Ovary (tissue), 3 donors: ENCODE measurements at regions not wholly inside any gene's neighbourhood (a gene's known extent, or its start where the extent isn't known, plus 50 kb on each side); places are given as distances from the start of the nearest gene placed in this dataset.

Experiments used
- POLR2A ChIP-seq: fragments of 450-650 bp; IDR thresholded peaks from one replicate; pipeline ENCODE4 v1.6.1; 2017; ENCODE audit warnings: antibody characterized with exemption, mild to moderate bottlenecking, moderate library complexity
- TF ChIP-seq, protein P1 (sequence below), 3 donors: fragments of 450-650 bp in 2 of 3; fragments of 200-600 bp in 1 of 3; IDR thresholded peaks; one replicate each; pipeline versions ENCODE4 v1.5.1 to v1.8.0; 2016 to 2022; ENCODE audit warnings: antibody characterized with exemption in 3 of 3, mild to moderate bottlenecking in 1 of 3
- donor health status: DM: no; HTN: no; CAD: no.

DNA sequence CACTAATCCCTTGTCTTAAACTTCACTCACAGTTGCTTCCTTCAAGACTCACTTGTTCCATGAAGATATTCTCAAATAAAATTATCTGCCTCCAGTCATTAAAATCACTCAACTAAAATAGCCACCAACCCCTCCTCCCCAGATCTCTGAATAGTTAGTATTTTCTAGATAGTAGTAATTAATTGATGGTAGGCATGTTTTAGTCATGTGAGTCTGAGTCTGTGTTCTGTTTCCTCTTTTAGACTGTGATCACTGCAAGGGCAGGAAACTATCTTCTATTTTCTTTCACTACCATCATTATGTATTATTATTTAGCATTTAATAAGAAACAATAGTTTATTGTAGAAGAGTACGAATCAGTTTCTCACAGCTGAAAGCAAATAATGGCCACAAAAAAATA, 1080.5 kb downstream of the IGSF11 start:
- TF ChIP-seq, protein P1, sequence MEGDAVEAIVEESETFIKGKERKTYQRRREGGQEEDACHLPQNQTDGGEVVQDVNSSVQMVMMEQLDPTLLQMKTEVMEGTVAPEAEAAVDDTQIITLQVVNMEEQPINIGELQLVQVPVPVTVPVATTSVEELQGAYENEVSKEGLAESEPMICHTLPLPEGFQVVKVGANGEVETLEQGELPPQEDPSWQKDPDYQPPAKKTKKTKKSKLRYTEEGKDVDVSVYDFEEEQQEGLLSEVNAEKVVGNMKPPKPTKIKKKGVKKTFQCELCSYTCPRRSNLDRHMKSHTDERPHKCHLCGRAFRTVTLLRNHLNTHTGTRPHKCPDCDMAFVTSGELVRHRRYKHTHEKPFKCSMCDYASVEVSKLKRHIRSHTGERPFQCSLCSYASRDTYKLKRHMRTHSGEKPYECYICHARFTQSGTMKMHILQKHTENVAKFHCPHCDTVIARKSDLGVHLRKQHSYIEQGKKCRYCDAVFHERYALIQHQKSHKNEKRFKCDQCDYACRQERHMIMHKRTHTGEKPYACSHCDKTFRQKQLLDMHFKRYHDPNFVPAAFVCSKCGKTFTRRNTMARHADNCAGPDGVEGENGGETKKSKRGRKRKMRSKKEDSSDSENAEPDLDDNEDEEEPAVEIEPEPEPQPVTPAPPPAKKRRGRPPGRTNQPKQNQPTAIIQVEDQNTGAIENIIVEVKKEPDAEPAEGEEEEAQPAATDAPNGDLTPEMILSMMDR (IDR thresholded peaks at IDR 0.05), result no peak
- no peak for TF ChIP-seq POLR2A
